Astrocyte of the cerebellum (primary cell): ENCODE measurements at regions not wholly inside any gene's neighbourhood (a gene's known extent, or its start where the extent isn't known, plus 50 kb on each side); places are given as distances from the start of the nearest gene placed in this dataset.

Source experiments
- DNase-seq: peaks from one replicate; pipeline ENCODE4 v3.0.0-alpha.2; 2011; ENCODE audit warnings: low read depth
- H3K4me3 ChIP-seq: 2 replicates; pipeline ENCODE4 v1.5.1; 2011; ENCODE audit warnings: mild to moderate bottlenecking, low read depth, low read length, moderate library complexity
- CTCF ChIP-seq: IDR thresholded peaks from 2 replicates; pipeline ENCODE4 v1.5.1; 2012; ENCODE audit warnings: low read length, low read depth, moderate library complexity, mild to moderate bottlenecking; ENCODE audit errors: missing control alignments
- in situ Hi-C: cut with HindIII; loops from 2 replicates; pipeline ENCODE4 v1.10.0; 2017; ENCODE audit warnings: low sequenced_read_pairs

DNA sequence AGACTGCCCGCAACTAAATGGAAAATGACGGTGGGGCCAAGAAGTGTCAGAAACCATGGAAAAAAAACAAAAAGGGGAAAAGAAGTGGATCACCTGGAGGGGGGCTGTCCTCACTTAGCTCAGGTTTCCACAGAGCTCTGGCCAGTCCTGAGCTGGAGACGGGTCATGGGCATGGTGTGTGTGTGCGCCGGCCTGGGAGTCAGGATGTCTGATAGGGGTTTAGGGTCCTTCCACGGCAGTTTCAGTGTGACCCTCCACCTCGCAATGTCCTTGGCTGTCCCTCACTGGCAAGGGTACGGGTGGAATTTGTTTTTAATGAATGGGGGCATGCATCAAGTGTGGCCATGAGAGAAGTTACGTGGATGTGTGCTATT is 133.2 kb upstream of the MEIS1 start:
- in situ Hi-C loops = no loop called here
- no peak for TF ChIP-seq CTCF
- no peak for DNase-seq
- H3K4me3 ChIP-seq = no peak overlapping the region

- DNase-seq = peak; percentile 42
- H3K4me3 ChIP-seq = no peak overlapping the region
- in situ Hi-C loops = no loop called here
- TF ChIP-seq CTCF = no peak
Measured at GRCh38 chr2:66301022-66301766, 133.7 kb upstream of the MEIS1 start.

- in situ Hi-C loops = no loop called here
- TF ChIP-seq CTCF = no peak
Measured at GRCh38 chr2:66283787-66284186, 151.1 kb upstream of the MEIS1 start.

GRCh38 chr2:66281980-66282379 is 152.9 kb upstream of the MEIS1 start:
- in situ Hi-C loops = no loop called here
- DNase-seq = no peak
- H3K4me3 ChIP-seq = no peak overlapping the region
- TF ChIP-seq CTCF = no peak

More at GRCh38 chr2:66283787-66284186, 151.1 kb upstream of the MEIS1 start:
- no peak overlapping the region for H3K4me3 ChIP-seq
- DNase-seq = no peak

GRCh38 chr2:66279024-66279423 is 155.9 kb upstream of the MEIS1 start:
- TF ChIP-seq CTCF = no peak
- H3K4me3 ChIP-seq = no peak overlapping the region
- in situ Hi-C loops = no loop called here
- DNase-seq = no peak

- no peak for DNase-seq
- in situ Hi-C loops = no loop called here
- TF ChIP-seq CTCF = no peak
- H3K4me3 ChIP-seq = no peak overlapping the region
Measured at GRCh38 chr2:66275984-66276383, 158.9 kb upstream of the MEIS1 start.
